ENCODE measurements at regions not wholly inside any gene's neighbourhood (a gene's known extent, or its start where the extent isn't known, plus 50 kb on each side); places are given as distances from the start of the nearest gene placed in this dataset.
A peak's percentile ranks its signal among the peaks of the same experiment; 100 is the strongest.

DNA sequence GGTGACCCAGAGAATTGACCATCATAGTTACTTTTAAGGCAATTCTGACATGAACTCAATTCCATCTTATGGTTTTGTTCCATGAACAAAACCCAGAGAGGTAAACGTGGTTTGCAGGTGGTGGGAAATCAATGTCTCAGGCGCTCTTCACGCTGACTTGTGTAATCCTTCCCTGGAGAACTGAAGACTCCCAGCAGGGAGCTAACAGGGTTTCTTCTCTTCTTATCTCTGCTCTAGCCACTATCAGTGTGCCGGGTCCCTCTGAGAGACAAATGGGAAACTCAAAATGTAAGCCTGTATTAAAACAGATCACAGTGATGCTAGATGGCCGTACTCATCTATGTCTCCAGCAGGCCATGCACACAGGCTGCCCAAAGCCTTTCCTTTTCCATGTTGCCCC, 57.6 kb upstream of the ARGLU1 start:
- H3K79me2 ChIP-seq (ENCODE audit: insufficient read depth, low read length) = no peaks in the 10 kb centered on the region
- TF ChIP-seq, protein P1, sequence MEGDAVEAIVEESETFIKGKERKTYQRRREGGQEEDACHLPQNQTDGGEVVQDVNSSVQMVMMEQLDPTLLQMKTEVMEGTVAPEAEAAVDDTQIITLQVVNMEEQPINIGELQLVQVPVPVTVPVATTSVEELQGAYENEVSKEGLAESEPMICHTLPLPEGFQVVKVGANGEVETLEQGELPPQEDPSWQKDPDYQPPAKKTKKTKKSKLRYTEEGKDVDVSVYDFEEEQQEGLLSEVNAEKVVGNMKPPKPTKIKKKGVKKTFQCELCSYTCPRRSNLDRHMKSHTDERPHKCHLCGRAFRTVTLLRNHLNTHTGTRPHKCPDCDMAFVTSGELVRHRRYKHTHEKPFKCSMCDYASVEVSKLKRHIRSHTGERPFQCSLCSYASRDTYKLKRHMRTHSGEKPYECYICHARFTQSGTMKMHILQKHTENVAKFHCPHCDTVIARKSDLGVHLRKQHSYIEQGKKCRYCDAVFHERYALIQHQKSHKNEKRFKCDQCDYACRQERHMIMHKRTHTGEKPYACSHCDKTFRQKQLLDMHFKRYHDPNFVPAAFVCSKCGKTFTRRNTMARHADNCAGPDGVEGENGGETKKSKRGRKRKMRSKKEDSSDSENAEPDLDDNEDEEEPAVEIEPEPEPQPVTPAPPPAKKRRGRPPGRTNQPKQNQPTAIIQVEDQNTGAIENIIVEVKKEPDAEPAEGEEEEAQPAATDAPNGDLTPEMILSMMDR (IDR thresholded peaks at IDR 0.05; ENCODE audit: insufficient read depth, low read depth, low read length) = no peak
- no peak for TF ChIP-seq EZH2 (IDR thresholded peaks at IDR 0.05; ENCODE audit: insufficient read depth, low read length)
- H3K9ac ChIP-seq (ENCODE audit: low read length) = no peak overlapping the region
- Mint-ChIP-seq H3K4me3 (ENCODE audit: unreplicated experiment) (no peak overlapping the region), H3K27me3 (ENCODE audit: low read depth, unreplicated experiment) (peaks cover 19% of the 10 kb centered on the region), H3K4me1 (ENCODE audit: low read depth, unreplicated experiment) (no peaks in the 10 kb centered on the region), H3K36me3 (ENCODE audit: low read depth, unreplicated experiment) (no peaks in the 10 kb centered on the region), H3K27ac (ENCODE audit: unreplicated experiment) (no peak overlapping the region), H3K9me3 (ENCODE audit: unreplicated experiment) (peaks cover 3% of the 10 kb centered on the region)
- no peaks in the 10 kb centered on the region for H3K36me3 ChIP-seq (ENCODE audit: insufficient read depth, low read length)
- H3K4me2 ChIP-seq (ENCODE audit: low read length) = no peak overlapping the region
- H2AFZ ChIP-seq (ENCODE audit: low read depth, low read length) = no peak overlapping the region
- H3K4me3 ChIP-seq (ENCODE audit: insufficient read depth, low read depth, low read length) = no peak overlapping the region
- H3K9me3 ChIP-seq (ENCODE audit: insufficient read depth, low read depth, low read length) = no peaks in the 10 kb centered on the region
- no peak overlapping the region for H3K27ac ChIP-seq (ENCODE audit: low read depth, low read length)
- H4K20me1 ChIP-seq (ENCODE audit: insufficient read depth, low read length) = no peaks in the 10 kb centered on the region
- FAIRE-seq = no peak
- H3K4me1 ChIP-seq (ENCODE audit: insufficient read depth, low read length) = no peaks in the 10 kb centered on the region
- DNase-seq (ENCODE audit: low read depth) = no peak
- no peaks in the 10 kb centered on the region for H3K27me3 ChIP-seq (ENCODE audit: insufficient read depth, low read length)

DNA sequence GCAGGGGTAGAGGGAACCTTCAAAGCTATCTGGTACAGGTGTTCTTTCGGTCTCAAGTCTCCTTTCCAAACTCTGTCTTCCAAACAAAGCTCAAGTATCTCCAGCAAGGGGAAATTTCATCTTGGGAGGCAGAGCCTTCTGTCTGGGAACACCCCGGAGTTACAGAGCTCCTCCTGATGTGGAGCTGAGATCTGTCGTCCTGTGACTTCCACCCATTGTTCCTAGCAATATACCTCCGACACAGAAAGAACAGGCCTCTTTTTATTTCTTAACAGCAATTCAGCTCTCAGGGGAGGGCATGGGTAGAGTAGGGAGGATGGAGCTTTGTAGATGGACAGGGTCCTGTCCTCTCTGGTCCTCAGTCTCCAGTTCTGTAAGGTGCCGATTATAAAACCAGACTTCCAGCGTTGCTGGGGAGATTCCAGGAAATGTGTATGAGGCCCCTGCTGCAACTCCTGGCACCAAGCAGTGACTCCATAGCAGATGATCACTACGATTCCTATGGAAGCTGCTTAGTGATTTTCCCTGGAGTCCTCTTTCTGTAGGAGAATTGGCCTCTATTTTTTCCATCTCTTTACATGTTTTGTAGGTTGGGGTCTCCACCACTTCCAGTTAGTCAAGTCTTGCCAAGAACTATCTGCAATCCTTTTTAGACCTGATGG, 56.0 kb upstream of the ARGLU1 start:
- Histone ChIP-seq H3K4me1 (ENCODE audit: insufficient read depth, low read length) (no peaks in the 10 kb centered on the region), H3K27ac (ENCODE audit: low read depth, low read length) (no peak overlapping the region), H3K4me2 (ENCODE audit: low read length) (no peak overlapping the region), H3K79me2 (ENCODE audit: insufficient read depth, low read length) (no peaks in the 10 kb centered on the region), H3K9me3 (ENCODE audit: insufficient read depth, low read depth, low read length) (no peaks in the 10 kb centered on the region), H3K36me3 (ENCODE audit: insufficient read depth, low read length) (no peaks in the 10 kb centered on the region), H4K20me1 (ENCODE audit: insufficient read depth, low read length) (no peaks in the 10 kb centered on the region), H3K9ac (ENCODE audit: low read length) (no peak overlapping the region), H3K27me3 (ENCODE audit: insufficient read depth, low read length) (no peaks in the 10 kb centered on the region), H3K4me3 (ENCODE audit: insufficient read depth, low read depth, low read length) (no peak overlapping the region), H2AFZ (ENCODE audit: low read depth, low read length) (no peak overlapping the region)
- H3K4me3 Mint-ChIP-seq (ENCODE audit: unreplicated experiment) = no peak overlapping the region
- no peaks in the 10 kb centered on the region for H3K36me3 Mint-ChIP-seq (ENCODE audit: low read depth, unreplicated experiment)
- DNase-seq (ENCODE audit: low read depth) (no peak), FAIRE-seq (no peak)
- no peak overlapping the region for H3K27ac Mint-ChIP-seq (ENCODE audit: unreplicated experiment)
- TF ChIP-seq, protein P1 (IDR thresholded peaks at IDR 0.05; ENCODE audit: insufficient read depth, low read depth, low read length) = no peak
- no peak for TF ChIP-seq EZH2 (IDR thresholded peaks at IDR 0.05; ENCODE audit: insufficient read depth, low read length)
- H3K9me3 Mint-ChIP-seq (ENCODE audit: unreplicated experiment) = peaks cover 3% of the 10 kb centered on the region
- H3K27me3 Mint-ChIP-seq (ENCODE audit: low read depth, unreplicated experiment) = peaks cover 17% of the 10 kb centered on the region
- H3K4me1 Mint-ChIP-seq (ENCODE audit: low read depth, unreplicated experiment) = no peaks in the 10 kb centered on the region

DNA sequence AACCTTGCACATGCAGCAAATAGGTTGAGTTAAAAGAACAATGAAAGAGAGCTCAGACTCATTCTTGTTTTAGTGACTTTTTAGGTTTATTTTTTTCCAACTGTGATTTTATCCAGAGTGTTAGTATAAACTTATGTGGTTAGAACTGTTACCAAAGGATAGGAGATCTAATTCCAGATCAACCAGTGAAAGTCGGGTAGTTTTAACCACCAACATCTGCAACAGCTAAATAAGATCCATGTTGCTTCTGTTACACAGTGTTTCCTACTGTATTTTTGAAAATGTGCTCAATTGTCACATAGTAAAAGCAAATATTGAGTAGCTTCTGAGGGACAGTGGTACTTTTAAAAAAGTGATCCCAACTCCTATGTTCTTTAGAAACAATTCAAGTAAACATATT, 53.9 kb upstream of the ARGLU1 start:
- Histone ChIP-seq H3K79me2 (ENCODE audit: insufficient read depth, low read length) (no peaks in the 10 kb centered on the region), H3K4me2 (ENCODE audit: low read length) (no peak overlapping the region), H3K27ac (ENCODE audit: low read depth, low read length) (no peak overlapping the region), H2AFZ (ENCODE audit: low read depth, low read length) (no peak overlapping the region), H3K4me1 (ENCODE audit: insufficient read depth, low read length) (peaks cover 5% of the 10 kb centered on the region), H3K27me3 (ENCODE audit: insufficient read depth, low read length) (no peaks in the 10 kb centered on the region), H3K9ac (ENCODE audit: low read length) (no peak overlapping the region), H3K4me3 (ENCODE audit: insufficient read depth, low read depth, low read length) (no peak overlapping the region), H3K36me3 (ENCODE audit: insufficient read depth, low read length) (no peaks in the 10 kb centered on the region), H4K20me1 (ENCODE audit: insufficient read depth, low read length) (no peaks in the 10 kb centered on the region), H3K9me3 (ENCODE audit: insufficient read depth, low read depth, low read length) (no peaks in the 10 kb centered on the region)
- TF ChIP-seq, protein P1 (IDR thresholded peaks at IDR 0.05; ENCODE audit: insufficient read depth, low read depth, low read length) = no peak
- TF ChIP-seq EZH2 (IDR thresholded peaks at IDR 0.05; ENCODE audit: insufficient read depth, low read length) = no peak
- H3K9me3 Mint-ChIP-seq (ENCODE audit: unreplicated experiment) = peaks cover 2% of the 10 kb centered on the region
- peak; percentile 9 for FAIRE-seq
- peaks cover 3% of the 10 kb centered on the region for H3K4me1 Mint-ChIP-seq (ENCODE audit: low read depth, unreplicated experiment)
- peaks cover 5% of the 10 kb centered on the region for H3K27me3 Mint-ChIP-seq (ENCODE audit: low read depth, unreplicated experiment)
- no peaks in the 10 kb centered on the region for H3K36me3 Mint-ChIP-seq (ENCODE audit: low read depth, unreplicated experiment)
- no peak overlapping the region for H3K27ac Mint-ChIP-seq (ENCODE audit: unreplicated experiment)
- H3K4me3 Mint-ChIP-seq (ENCODE audit: unreplicated experiment) = no peak overlapping the region
- no peak for DNase-seq (ENCODE audit: low read depth)

All from astrocyte (in vitro differentiated cells and primary cell).